Heart left ventricle (tissue), 16 donors: ENCODE measurements at regions not wholly inside any gene's neighbourhood (a gene's known extent, or its start where the extent isn't known, plus 50 kb on each side); places are given as distances from the start of the nearest gene placed in this dataset.

Experiments
- ATAC-seq, 4 donors: fragments of 200-7000 bp; cut with Tn5 transposase; one replicate each; pipeline ENCODE4 v1.9.1; 2020 to 2022; ENCODE audit warnings: moderate library complexity in 4 of 4, mild to moderate bottlenecking in 3 of 4, moderate number of reproducible peaks in 1 of 4
- DNase-seq, 5 donors: peaks; one replicate each; pipeline ENCODE4 v3.0.0-alpha.2; 2020
- H3K27ac ChIP-seq, 12 donors: fragments of 200-600 bp; sonication (generic) in 4 of 12; one replicate each; pipeline versions ENCODE4 v1.5.0 to v1.8.0; 2016 to 2022; ENCODE audit warnings: mild to moderate bottlenecking in 2 of 12
- H3K27me3 ChIP-seq, 9 donors: fragments of 200-600 bp; sonication (generic) in 2 of 9; one replicate each; pipeline versions ENCODE4 v1.5.1 to v1.8.0; 2016 to 2022; ENCODE audit warnings: mild to moderate bottlenecking in 3 of 9
- H3K36me3 ChIP-seq, 9 donors: fragments of 200-600 bp; sonication (generic) in 2 of 9; one replicate each; pipeline versions ENCODE4 v1.5.0 to v1.8.0; 2018 to 2022; ENCODE audit warnings: mild to moderate bottlenecking in 2 of 9
- H3K4me1 ChIP-seq, 12 donors: fragments of 200-600 bp; sonication (generic) in 4 of 12; one replicate each; pipeline versions ENCODE4 v1.5.0 to v1.8.0; 2016 to 2022; ENCODE audit warnings: mild to moderate bottlenecking in 3 of 12
- H3K4me3 ChIP-seq, 12 donors: fragments of 200-600 bp; sonication (generic) in 4 of 12; one replicate each; pipeline versions ENCODE4 v1.5.0 to v1.8.0; 2017 to 2022; ENCODE audit warnings: mild to moderate bottlenecking in 9 of 12, moderate library complexity in 4 of 12
- H3K9me3 ChIP-seq, 12 donors: fragments of 200-600 bp; sonication (generic) in 4 of 12; one replicate each; pipeline versions ENCODE4 v1.5.0 to v1.8.0; 2016 to 2022; ENCODE audit warnings: mild to moderate bottlenecking in 1 of 12
- CTCF ChIP-seq, 12 donors: fragments of 200-600 bp; sonication (generic) in 4 of 12; IDR thresholded peaks; one replicate each; pipeline versions ENCODE4 v1.5.0 to v1.8.0; 2018 to 2022; ENCODE audit warnings: antibody characterized with exemption in 12 of 12, mild to moderate bottlenecking in 5 of 12
- POLR2A ChIP-seq, 2 donors: fragments of 450-650 bp; IDR thresholded peaks; one replicate each; pipeline ENCODE4 v1.6.1; 2017; ENCODE audit warnings: antibody characterized with exemption in 2 of 2, mild to moderate bottlenecking in 2 of 2, moderate library complexity in 2 of 2
- WGBS, 4 donors: extraction: QIAGEN DNeasy Blood & Tissue Kit in 2 of 4; methylation state at CpG; one replicate each; pipeline versions ENCODE4 v1.1.5 to v1.1.7; 2013 to 2018; 5-methylcytosine and 5-hydroxymethylcytosine counted together
- intact Hi-C, 10 donors: fragments of 100-400 bp; cut with DNase I; formaldehyde crosslinking; loops; one replicate each; pipeline versions ENCODE4 v1.11.1 to v1.14.2; 2022
- donor health status: ischemic (EF 13 %, LVEDD 7.1; RV severe dilation, severe dysfunction).
- donor health status: healthy with polysubstance abuse.
- donor health status: DM: no; HTN: yes; CAD: no.
- donor health status: DM: no; HTN: no; CAD: no.
- donor health status: ischemic (EF 25% LVEDD 6.9; RV normal size, moderate dysfunction).
- donor health status: ischemic (EF 25% LVEDD 5.7; RV mildly dilated, moderate dysfunction).
- donor health status: healthy.
- donor health status: DM: yes; HTN: yes; CAD: no.
- donor health status: ischemic (EF 35%, LVEDD 5.7; RV mildly dilated, moderate dysfunction).
- donor health status: nonischemic (EF 11% LVEDD 7.7; RV severe dilation, severe dysfunction).
- donor health status: DM: yes; HTN: yes; CAD: no.
- donor health status: PGD.
- donor health status: ischemic (EF 29% LVEDD 5.4; RV normal size, mild dysfunction).
- donor health status: nonischemic (EF 23%, LVEDD 6.1; RV moderate dilation, normal function).

- Histone ChIP-seq H3K27me3 (no peaks in the 10 kb centered on the region), H3K4me3 (no peak overlapping the region), H3K36me3 (no peaks in the 10 kb centered on the region), H3K27ac (no peak overlapping the region), H3K4me1 (no peaks in the 10 kb centered on the region), H3K9me3 (no peaks in the 10 kb centered on the region)
- ATAC-seq = no peak
- no peak for DNase-seq
- TF ChIP-seq POLR2A (IDR thresholded peaks at IDR 0.05) (no peak), CTCF (IDR thresholded peaks at IDR 0.05) (no peak)
- intact Hi-C loops = no loop called here
These were observed 1537.1 kb downstream of the PLA2G4A start for GRCh38 chr1:188365874-188366273.

- intact Hi-C loops = no loop called here
- Histone ChIP-seq H3K9me3 (no peaks in the 10 kb centered on the region), H3K4me3 (no peak overlapping the region), H3K27me3 (no peaks in the 10 kb centered on the region), H3K36me3 (no peaks in the 10 kb centered on the region), H3K27ac (no peak overlapping the region), H3K4me1 (no peaks in the 10 kb centered on the region)
- 36 to 47% (median 46%) methylated on average over 2 of the region's 2 CpGs for WGBS, 4 donors
- DNase-seq (no peak), ATAC-seq (no peak)
- TF ChIP-seq POLR2A (IDR thresholded peaks at IDR 0.05) = no peak
- TF ChIP-seq CTCF (IDR thresholded peaks at IDR 0.05) = no peak
These were observed 1538.9 kb downstream of the PLA2G4A start for GRCh38 chr1:188367661-188368060.

- Histone ChIP-seq H3K4me3 (no peak overlapping the region), H3K27ac (no peak overlapping the region), H3K36me3 (no peaks in the 10 kb centered on the region), H3K9me3 (peaks cover 0 to 6% (median 0%) of the 10 kb centered on the region in 12 donors), H3K4me1 (no peaks in the 10 kb centered on the region), H3K27me3 (no peaks in the 10 kb centered on the region)
- intact Hi-C loops = no loop called here
- TF ChIP-seq CTCF (IDR thresholded peaks at IDR 0.05) (no peak), POLR2A (IDR thresholded peaks at IDR 0.05) (no peak)
- ATAC-seq = no peak
- DNase-seq = no peak
- 66 to 78% (median 72%) methylated on average over 1 of the region's 1 CpG for WGBS, 4 donors
These were observed 1542.6 kb downstream of the PLA2G4A start for GRCh38 chr1:188371295-188371806.

- Histone ChIP-seq H3K4me3 (no peak overlapping the region), H3K9me3 (peaks cover 0 to 6% (median 0%) of the 10 kb centered on the region in 12 donors), H3K27ac (no peak overlapping the region), H3K36me3 (no peaks in the 10 kb centered on the region), H3K27me3 (no peaks in the 10 kb centered on the region), H3K4me1 (no peaks in the 10 kb centered on the region)
- intact Hi-C loops = no loop called here
- no peak for ATAC-seq
- 70 to 83% (median 73%) methylated on average over 2 of the region's 2 CpGs for WGBS, 4 donors
- TF ChIP-seq POLR2A (IDR thresholded peaks at IDR 0.05) (no peak), CTCF (IDR thresholded peaks at IDR 0.05) (no peak)
- no peak for DNase-seq
These were observed 1544.1 kb downstream of the PLA2G4A start for GRCh38 chr1:188372821-188373220.
